ENCODE measurements at regions not wholly inside any gene's neighbourhood (a gene's known extent, or its start where the extent isn't known, plus 50 kb on each side); places are given as distances from the start of the nearest gene placed in this dataset.

- CTCF ChIA-PET: no interaction called here
- DNase-seq (ENCODE audit: extremely low spot score): no peak
- POLR2A ChIA-PET: no interaction called here
- TF ChIP-seq CTCF (IDR thresholded peaks at IDR 0.05; ENCODE audit: control extremely low read depth, extremely low read depth, low read depth, missing control alignments): no peak
These were observed 384.0 kb downstream of the SAMD5 start for GRCh38 chr6:147892476-147892875.

GRCh38 chr6:147895272-147895671 is 386.8 kb downstream of the SAMD5 start:
- no peak for TF ChIP-seq CTCF (IDR thresholded peaks at IDR 0.05; ENCODE audit: control extremely low read depth, extremely low read depth, low read depth, missing control alignments)
- no peak for DNase-seq (ENCODE audit: extremely low spot score)
- ChIA-PET POLR2A (no interaction called here), CTCF (no interaction called here)

GRCh38 chr6:147900247-147900830 is 391.8 kb downstream of the SAMD5 start:
- DNase-seq (ENCODE audit: extremely low spot score): no peak
- ChIA-PET POLR2A (no interaction called here), CTCF (interaction anchor here (1.3 to 1.6 kb wide), 3 partner anchors 9 to 38 kb away, joined by 3 read pairs; no protein-coding TSS in a partner anchor)
- no peak for TF ChIP-seq CTCF (IDR thresholded peaks at IDR 0.05; ENCODE audit: control extremely low read depth, extremely low read depth, low read depth, missing control alignments)

GRCh38 chr6:147903321-147903720 is 394.8 kb downstream of the SAMD5 start:
- CTCF ChIA-PET: interaction anchor here (1.3 kb wide), 1 partner anchor 12 kb away, joined by 3 read pairs; no protein-coding TSS in a partner anchor
- POLR2A ChIA-PET: no interaction called here
- no peak for DNase-seq (ENCODE audit: extremely low spot score)

GRCh38 chr6:147903931-147904330 is 395.4 kb downstream of the SAMD5 start:
- ChIA-PET CTCF (interaction anchor here (1.3 kb wide), 1 partner anchor 13 kb away, joined by 3 read pairs; no protein-coding TSS in a partner anchor), POLR2A (no interaction called here)
- DNase-seq (ENCODE audit: extremely low spot score): no peak
- no peak for TF ChIP-seq CTCF (IDR thresholded peaks at IDR 0.05; ENCODE audit: control extremely low read depth, extremely low read depth, low read depth, missing control alignments)

More at GRCh38 chr6:147903321-147903720, 394.8 kb downstream of the SAMD5 start:
- no peak for TF ChIP-seq CTCF (IDR thresholded peaks at IDR 0.05; ENCODE audit: control extremely low read depth, extremely low read depth, low read depth, missing control alignments)

- CTCF ChIA-PET: interaction anchor here (1.3 kb wide), 1 partner anchor 14 kb away, joined by 3 read pairs; no protein-coding TSS in a partner anchor
- no peak for DNase-seq (ENCODE audit: extremely low spot score)
- TF ChIP-seq CTCF (IDR thresholded peaks at IDR 0.05; ENCODE audit: control extremely low read depth, extremely low read depth, low read depth, missing control alignments): no peak
- POLR2A ChIA-PET: no interaction called here
These were observed 395.9 kb downstream of the SAMD5 start for GRCh38 chr6:147904416-147904815.

Measured in GM10248 (cell line).